ENCODE measurements at regions not wholly inside any gene's neighbourhood (a gene's known extent, or its start where the extent isn't known, plus 50 kb on each side); places are given as distances from the start of the nearest gene placed in this dataset.

DNA sequence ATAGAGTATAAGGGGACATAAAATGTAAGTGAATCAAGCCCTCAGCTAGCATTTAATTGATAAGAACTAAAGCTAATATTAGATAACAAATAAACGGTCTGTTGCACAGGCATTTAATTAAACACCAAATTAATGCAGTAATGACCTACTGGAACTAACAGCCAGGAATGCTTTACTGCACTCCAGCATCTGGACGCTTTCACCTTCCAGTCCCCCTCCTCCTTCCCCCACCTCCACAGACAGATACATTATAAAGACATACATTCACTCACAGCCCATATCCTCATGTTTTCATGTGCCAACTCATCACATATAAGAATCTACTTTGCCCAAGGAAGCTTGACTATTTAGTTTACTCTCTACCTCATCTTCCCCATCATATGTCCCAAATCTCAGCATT, 337.4 kb upstream of the PIK3C3 start:
- DNase-seq = no peak

DNA sequence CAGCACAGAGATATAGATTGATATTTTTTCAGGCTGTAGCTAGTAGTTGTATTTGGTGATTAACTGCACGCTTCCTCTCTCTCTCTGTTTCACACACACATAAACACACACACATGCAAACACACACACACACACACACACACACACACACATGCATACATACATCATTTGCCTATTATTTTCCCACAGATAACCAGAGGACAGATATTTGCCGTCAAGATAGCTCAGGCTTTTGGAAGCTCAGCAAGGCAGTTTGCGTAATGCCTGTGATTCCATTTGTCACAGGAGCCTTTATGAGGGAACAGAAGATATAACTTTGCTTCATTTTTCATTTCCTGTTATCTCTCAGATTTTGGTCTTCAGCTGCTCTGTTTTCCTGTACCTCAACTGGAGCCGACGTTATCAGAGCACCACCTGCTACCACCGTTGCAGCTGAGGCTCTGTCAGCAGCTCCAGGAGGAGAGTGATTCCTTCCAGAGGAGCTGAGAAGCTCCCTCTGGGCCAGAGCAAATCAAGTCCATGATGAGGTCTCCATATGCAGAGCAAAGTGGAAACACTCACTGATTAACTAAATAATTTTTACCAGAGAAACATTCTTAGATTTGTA, 341.9 kb upstream of the PIK3C3 start:
- DNase-seq = no peak

DNA sequence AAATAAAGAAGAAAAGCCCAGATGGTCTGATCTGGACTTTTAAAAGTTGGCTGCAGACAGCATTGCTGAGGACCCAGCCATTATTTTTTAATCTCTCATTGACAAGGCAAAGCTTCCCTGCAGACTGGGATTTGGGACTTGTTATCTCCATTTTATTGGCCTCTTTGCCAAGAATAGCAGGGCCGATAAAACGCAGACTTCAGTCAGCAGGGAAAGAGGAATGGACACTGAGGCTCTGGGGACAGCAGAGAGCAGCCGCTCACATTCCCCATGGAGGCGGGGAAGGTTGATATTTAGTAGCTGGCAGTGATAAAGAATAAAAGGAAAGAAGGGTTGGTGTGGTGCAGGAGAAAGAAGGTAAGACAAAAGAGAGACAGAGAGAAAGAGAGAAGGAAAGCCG, 350.1 kb upstream of the PIK3C3 start:
- no peak for DNase-seq

GRCh38 chr18:41602034-41602433, 353.0 kb upstream of the PIK3C3 start:
- DNase-seq = no peak

- no peak for DNase-seq
Measured at GRCh38 chr18:41600693-41601391, 354.2 kb upstream of the PIK3C3 start.

GRCh38 chr18:41599466-41599865, 355.6 kb upstream of the PIK3C3 start:
- DNase-seq = no peak

DNA sequence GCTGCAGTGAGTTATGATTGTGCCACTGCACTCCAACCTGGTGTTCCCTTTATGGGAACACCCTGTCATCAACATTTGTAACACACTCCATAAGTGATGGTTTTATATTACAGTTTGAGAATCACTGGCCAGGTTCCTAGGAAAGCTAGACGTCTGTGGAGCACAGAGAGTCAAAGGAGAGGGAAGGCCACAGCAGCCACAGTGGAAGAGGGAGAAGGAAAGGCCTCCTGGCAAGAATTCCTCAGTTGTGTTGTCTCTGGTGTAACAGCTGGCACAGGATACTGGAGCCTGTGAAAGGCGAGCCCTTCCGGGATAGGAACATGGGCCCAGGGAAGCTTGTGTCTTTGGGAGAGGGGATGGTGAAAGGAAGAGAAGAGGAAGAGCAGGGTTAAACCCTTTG, 360.5 kb upstream of the PIK3C3 start:
- no peak for DNase-seq

DNA sequence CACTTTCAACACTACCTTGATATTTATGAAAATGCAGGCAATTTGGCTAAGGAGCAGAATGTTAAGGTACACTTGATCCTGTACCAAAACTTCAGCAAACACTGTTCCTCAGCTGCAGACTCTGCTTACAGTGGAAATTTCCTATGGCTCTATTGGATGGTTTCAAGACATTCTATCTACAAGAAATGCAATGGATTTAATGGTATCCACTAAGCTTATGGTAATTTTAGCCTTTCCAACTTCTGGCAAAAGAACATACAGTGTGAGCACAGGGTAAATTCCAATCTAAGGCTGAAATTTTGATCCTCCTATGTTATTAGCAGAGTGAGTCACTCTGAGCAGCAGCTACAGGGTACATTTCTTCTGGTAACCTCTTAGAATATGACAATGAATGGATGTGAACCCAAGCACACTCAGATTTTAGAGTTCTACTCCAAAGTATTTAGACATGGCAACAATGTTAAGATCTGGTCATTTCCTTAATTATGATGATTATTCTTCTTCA, 361.8 kb upstream of the PIK3C3 start:
- no peak for DNase-seq

DNA sequence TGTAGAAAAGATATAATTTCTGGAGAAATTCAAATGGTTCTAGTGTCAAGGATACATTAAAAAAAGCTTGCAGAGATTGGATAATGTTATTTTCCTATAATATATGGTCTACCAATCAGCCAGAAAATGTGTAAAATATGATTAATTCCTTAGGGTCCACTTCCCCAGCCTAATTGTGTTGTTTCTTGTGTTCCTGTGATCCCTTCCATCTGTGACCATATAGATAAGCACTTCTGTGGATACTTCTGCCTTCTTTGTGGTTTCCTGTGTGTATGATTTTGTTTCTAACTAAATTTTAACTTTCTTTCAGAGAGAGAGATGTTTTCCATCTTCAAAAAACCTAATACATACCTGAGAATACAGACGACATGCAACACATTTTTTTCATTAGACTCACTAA, 367.1 kb upstream of the PIK3C3 start:
- DNase-seq = no peak

DNA sequence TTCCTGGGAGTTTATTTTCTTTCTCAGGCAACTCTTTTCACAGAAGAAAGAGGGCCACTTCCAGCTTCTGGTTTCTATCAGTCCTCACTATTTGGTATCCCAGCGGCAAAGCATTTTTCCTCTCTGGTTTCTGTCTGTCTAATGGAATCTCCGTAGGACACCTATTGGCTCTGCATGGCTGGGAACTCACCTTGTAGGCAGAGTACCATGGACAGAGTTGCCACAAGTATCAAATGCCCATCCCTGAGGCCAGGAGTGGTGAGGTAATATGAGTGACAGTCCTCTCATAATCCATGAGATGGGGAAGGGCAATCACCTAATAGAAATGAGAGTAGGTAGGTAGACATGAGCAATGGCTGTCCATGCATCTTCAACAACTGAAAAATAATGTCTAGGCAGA, 369.5 kb upstream of the PIK3C3 start:
- DNase-seq = no peak

- no peak for DNase-seq
Measured at GRCh38 chr18:41579185-41579584, 375.8 kb upstream of the PIK3C3 start.

GRCh38 chr18:41577529-41577928, 377.5 kb upstream of the PIK3C3 start:
- no peak for DNase-seq

- DNase-seq = no peak
Measured at GRCh38 chr18:41576643-41577042, 378.4 kb upstream of the PIK3C3 start.

DNA sequence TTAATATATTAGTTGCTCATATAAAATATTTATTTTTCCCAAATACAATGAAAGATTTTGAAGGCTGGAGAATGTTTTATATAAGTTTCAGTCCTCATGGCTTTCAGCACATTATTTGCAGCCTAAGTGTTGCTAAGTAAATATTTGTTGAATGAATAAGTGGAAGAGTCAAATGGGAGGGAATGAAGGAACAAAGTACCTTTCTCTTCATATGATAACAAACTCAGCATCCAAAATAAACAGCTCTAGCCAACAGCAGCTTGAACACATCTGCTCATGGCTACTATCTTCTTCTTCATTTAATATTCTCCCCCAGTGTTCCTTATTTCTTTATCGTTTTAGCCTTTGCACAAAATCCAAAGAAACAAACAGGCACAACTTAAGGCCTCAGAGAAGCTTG, 385.2 kb upstream of the PIK3C3 start:
- DNase-seq = no peak

GRCh38 chr18:41561961-41562360, 393.1 kb upstream of the PIK3C3 start:
- DNase-seq = no peak

GRCh38 chr18:41558715-41559114, 396.3 kb upstream of the PIK3C3 start:
- no peak for DNase-seq

- DNase-seq = no peak
Measured at GRCh38 chr18:41553716-41554115, 401.3 kb upstream of the PIK3C3 start.

DNA sequence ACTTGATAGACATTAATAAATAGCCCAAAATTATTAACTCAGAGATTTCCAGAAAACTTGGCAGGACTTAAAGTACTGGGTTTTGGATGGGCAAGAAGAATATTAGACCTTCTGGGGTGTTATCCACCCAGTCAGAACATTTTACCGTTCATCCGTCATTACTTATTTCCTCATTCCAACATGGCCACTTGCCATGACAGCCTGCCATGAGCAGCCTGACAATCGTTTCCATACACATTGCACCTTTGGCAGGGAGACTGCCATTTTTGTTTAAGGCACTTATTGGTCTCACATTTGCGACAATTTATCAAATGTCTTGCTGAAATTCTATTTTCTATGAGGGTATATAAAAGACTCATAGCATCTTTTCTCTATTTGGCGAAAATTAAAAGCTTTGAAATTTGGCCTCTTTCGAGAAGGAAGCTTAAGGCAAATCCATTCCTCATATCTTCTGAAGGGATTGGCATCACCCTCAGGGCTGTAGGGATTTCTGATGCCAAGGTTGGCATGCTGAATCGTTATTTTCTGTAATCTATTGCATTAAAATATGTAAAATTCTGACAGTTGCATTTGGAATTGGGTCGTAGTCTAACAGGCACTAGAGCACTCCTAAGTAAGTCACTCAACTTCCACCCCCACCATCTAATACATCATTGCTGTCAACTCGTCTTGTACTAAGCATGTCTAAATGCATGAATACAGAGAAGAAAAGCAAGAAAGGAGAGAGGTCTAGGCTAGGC, 406.3 kb upstream of the PIK3C3 start:
- DNase-seq = no peak

DNA sequence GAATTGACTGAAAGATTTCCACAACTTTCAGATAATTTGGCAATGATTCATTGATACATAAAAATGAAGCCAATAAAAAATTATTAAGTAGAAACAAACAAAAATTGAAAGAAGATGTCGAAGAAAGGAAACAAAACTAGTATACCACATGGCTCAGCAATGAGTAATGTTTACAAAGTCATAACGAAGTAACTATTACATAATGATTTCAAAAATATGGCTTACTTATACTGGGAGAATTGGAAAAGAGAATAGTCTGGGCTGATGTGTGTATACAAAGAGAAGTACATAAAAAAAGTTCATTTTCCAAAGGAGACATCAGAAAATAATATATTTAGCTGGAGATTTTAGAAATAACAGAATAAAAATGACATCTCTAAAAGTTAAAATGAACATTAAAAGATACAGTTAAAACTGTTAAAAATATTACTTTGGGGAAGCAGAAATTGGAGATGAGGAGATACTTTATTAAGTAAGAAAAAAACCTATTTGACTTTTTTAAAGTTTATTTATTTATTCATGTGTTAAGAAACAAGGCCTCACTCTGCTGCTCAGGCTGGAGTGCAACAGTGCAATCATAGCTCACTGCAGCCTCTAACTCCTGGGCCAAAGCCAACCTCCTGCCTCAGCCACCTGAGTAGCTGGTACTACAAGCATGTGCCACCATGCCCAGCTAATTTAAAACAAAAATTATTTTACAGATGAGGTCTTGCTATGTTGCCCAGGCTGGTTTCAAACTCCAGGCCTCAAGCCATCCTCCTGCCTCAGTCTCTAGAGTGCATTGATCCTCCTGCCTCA, 409.7 kb upstream of the PIK3C3 start:
- no peak for DNase-seq

DNA sequence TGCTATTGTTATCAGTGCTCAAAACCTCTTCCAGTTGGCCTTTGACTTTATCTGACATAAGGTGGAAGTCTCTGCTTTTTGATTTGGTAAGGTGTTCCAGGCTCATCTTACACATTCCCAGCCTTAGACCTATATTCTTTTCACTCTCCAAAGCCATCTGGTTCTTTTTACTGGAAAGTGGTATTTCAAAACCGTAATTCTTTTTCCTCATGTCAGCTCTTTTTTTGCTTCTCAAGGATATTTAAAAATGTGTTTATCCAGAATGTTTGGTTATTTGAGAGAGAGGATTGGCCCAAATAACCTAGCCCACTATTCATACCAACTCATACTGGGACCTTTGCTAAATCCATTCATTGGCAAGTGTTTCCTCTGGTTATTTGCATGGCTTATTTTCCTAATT, 411.2 kb upstream of the PIK3C3 start:
- DNase-seq = no peak

DNA sequence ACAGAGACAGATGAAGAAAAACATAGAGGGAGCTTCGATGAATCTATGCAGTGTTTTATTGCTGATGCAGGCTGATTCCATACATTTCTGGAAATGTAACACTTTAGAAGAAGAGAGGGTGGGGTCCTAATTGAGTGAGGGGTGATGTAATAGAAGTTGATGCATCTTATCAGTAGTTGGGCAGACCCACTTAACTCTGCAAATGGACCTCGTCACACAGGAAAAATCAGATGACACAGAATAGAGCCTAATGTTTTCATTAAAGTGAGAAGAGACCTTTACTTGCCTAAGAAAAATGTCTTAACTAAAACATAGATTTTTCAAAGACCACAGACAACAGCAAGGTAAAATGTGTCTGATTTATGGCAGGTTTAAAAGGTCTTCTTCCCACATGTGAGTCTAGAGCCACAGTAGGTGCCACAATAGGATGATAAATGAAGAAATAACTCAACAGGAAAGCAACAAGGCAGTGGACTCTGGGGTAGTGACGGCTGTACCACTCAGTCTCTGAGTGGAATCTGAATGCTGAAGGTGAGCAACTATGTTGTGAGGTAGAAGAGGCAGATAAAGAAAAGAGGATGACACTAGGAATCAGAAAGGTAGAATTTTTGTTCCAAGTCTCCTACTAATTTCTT, 414.7 kb upstream of the PIK3C3 start:
- DNase-seq = no peak

DNA sequence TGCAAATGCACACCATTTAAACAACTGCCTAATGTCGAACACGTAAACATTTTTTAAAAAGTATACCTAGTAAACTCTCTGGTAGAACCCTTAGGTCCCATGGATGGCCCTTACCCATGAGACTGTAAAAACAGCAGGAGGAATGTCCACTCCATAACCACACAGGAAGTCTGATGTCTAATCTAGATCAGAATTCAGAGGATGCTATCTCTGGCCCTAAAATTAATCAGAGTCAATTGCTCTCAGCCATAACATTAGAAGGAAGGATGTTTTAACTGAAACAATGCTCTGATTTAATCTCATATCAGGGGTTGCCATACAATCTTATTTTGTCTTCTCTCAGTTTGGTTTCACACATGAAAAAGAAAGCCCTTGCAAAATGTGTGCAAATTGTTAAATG, 416.3 kb upstream of the PIK3C3 start:
- no peak for DNase-seq

DNA sequence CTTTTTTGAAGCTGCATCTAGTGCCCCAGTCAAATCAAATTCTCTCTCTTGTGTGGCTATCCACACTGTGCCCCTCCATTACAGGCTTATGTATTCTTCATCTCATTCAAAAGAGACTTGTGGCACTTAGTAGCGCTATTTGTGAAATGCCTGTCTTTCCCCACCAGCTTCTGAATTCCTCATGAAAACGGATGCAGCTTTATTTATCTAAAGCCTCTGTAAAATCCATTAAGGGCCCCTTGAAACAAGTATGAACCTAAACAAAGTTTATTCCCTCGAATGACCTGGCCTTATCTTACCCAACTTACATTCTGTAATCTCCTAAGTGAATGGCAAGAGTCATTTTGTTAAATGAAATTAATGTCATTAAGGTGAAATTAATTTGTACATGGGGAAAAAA, 417.4 kb upstream of the PIK3C3 start:
- no peak for DNase-seq

Data from CD4-positive, alpha-beta T cell treated with Interleukin-17A for 1 hour (primary cell).